Astrocyte (in vitro differentiated cells and primary cell): ENCODE measurements at regions not wholly inside any gene's neighbourhood (a gene's known extent, or its start where the extent isn't known, plus 50 kb on each side); places are given as distances from the start of the nearest gene placed in this dataset.

Source experiments
- CTCF ChIP-seq: IDR thresholded peaks from 2 replicates; pipeline ENCODE4 v1.5.1; 2011; ENCODE audit warnings: low read depth, mild to moderate bottlenecking, inconsistent platforms, low read length, moderate library complexity; ENCODE audit not compliant: insufficient read depth
- EZH2 ChIP-seq: IDR thresholded peaks from 2 replicates; pipeline ENCODE4 v1.6.1; 2012; ENCODE audit warnings: mild to moderate bottlenecking, low read length, inconsistent platforms; ENCODE audit not compliant: insufficient read depth

- no peak for TF ChIP-seq CTCF
- no peak for TF ChIP-seq EZH2
Measured at GRCh38 chr10:3435671-3436070, 263.1 kb upstream of the PITRM1 start.
